ENCODE measurements at regions not wholly inside any gene's neighbourhood (a gene's known extent, or its start where the extent isn't known, plus 50 kb on each side); places are given as distances from the start of the nearest gene placed in this dataset.
A peak's percentile ranks its signal among the peaks of the same experiment; 100 is the strongest.

DNA sequence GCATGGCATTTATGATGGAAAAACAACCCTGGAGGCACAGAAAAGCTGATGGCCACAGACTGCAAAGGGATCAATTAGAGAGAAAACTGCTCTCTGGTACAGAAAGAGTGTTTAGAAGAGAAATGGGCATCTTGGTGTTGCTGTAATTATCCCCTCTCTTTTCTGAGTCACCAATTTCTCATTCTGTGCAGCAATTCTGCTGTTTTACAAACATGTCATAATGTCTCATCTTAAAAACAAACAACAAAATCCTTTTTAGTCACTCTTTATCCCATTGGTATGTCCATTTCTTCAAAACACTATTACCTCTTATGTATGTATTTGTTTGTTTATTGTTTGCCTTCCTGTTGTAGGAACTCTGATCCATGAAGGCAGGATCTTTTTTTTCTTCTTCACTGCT is 73.9 kb upstream of the HK2 start:
- POLR2A ChIA-PET (ENCODE audit: unreplicated experiment), result no interaction called here
- CTCF ChIA-PET, result interaction anchor here (1.1 kb wide), 1 partner anchor 69 kb away, joined by 3 read pairs; no protein-coding TSS in a partner anchor
- Histone ChIP-seq H3K4me2 (ENCODE audit: low read length) (peak overlapping the region; percentile 34), H3F3A (ENCODE audit: low read length, unreplicated experiment) (no peaks in the 10 kb centered on the region), H3K9ac (ENCODE audit: low read length) (no peak overlapping the region), H3K27ac (ENCODE audit: low read length) (peak overlapping the region; percentile 39), H3K36me3 (ENCODE audit: low read depth, low read length) (peaks cover 5% of the 10 kb centered on the region; the same call in 1 of the 2 replicates), H3K27me3 (ENCODE audit: low read length) (no peaks in the 10 kb centered on the region), H3K9me2 (replicated peaks; ENCODE audit: low read length) (no peaks in the 10 kb centered on the region), H3K4me1 (ENCODE audit: insufficient read depth, low read length) (peaks cover 24% of the 10 kb centered on the region), H3K4me3 (ENCODE audit: low read length) (no peak overlapping the region), H2AFZ (ENCODE audit: low read length) (no peak overlapping the region), H3K79me2 (ENCODE audit: low read length) (no peaks in the 10 kb centered on the region), H3K9me3 (ENCODE audit: low read length) (peaks cover 4% of the 10 kb centered on the region; the same call in 1 of the 2 replicates), H4K20me1 (ENCODE audit: low read length) (no peaks in the 10 kb centered on the region)
- BruUV-seq (replicated peaks), result no TSS peak
- ATAC-seq (peak; percentile 89), DNase-seq (peak; percentile 66)
- TF ChIP-seq EZH2 (IDR thresholded peaks at IDR 0.05; ENCODE audit: low read length, unreplicated experiment) (no peak), EZH2phosphoT487 (IDR thresholded peaks at IDR 0.05; ENCODE audit: borderline replicate concordance, low read length) (no peak)
- TF ChIP-seq, protein P1, sequence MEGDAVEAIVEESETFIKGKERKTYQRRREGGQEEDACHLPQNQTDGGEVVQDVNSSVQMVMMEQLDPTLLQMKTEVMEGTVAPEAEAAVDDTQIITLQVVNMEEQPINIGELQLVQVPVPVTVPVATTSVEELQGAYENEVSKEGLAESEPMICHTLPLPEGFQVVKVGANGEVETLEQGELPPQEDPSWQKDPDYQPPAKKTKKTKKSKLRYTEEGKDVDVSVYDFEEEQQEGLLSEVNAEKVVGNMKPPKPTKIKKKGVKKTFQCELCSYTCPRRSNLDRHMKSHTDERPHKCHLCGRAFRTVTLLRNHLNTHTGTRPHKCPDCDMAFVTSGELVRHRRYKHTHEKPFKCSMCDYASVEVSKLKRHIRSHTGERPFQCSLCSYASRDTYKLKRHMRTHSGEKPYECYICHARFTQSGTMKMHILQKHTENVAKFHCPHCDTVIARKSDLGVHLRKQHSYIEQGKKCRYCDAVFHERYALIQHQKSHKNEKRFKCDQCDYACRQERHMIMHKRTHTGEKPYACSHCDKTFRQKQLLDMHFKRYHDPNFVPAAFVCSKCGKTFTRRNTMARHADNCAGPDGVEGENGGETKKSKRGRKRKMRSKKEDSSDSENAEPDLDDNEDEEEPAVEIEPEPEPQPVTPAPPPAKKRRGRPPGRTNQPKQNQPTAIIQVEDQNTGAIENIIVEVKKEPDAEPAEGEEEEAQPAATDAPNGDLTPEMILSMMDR (conservative IDR thresholded peaks at IDR 0.05; ENCODE audit: low read depth, low read length), result no peak
- intact Hi-C loops (cut with micrococcal nuclease), result no loop called here

DNA sequence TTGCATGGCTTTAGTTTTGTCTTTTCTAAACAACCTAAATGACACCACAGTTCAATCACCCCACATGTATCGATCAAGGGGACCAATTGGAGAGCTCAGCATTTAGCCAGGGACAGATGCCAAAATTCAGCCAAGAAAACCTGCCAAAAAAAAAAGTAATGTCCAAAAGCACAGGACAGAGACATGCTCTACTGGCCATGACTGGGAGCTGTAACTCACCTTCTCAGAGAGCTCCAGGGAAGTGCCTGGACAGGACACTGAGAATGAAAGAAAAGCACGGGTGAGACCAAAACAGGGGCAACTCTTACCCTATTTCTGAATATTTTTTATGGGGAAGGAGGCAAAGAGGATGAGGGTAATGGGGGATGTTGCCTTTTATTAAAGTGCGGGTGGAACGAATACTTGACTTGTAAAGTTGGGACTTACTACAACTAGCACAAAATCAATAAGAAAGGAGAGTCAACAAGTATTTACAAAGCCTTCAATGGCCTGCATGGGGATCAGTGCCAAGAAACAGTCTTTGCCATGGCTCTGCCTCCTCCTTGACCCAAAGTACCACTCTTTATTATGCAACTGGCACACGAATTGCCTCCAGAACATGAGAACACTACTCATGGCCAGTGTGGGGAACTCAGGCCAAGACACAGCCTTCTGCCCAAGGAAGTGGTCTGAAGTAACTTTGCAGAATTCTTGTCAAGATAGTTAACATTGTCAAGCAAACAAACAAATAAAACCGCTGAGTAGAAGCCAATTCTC is 72.9 kb upstream of the HK2 start:
- H3K27ac ChIP-seq (ENCODE audit: low read length), result no peak overlapping the region
- CTCF ChIA-PET, result no interaction called here
- no peak overlapping the region for H3K9ac ChIP-seq (ENCODE audit: low read length)

More for the DNA sequence above, 72.9 kb upstream of the HK2 start:
- H3K9me2 ChIP-seq (replicated peaks; ENCODE audit: low read length), result no peaks in the 10 kb centered on the region
- no peak for TF ChIP-seq EZH2phosphoT487 (IDR thresholded peaks at IDR 0.05; ENCODE audit: borderline replicate concordance, low read length)
- TF ChIP-seq, protein P1 (conservative IDR thresholded peaks at IDR 0.05; ENCODE audit: low read depth, low read length), result no peak
- TF ChIP-seq EZH2 (IDR thresholded peaks at IDR 0.05; ENCODE audit: low read length, unreplicated experiment), result no peak
- H3K36me3 ChIP-seq (ENCODE audit: low read depth, low read length), result peaks cover 5% of the 10 kb centered on the region; the same call in 1 of the 2 replicates
- H3K4me2 ChIP-seq (ENCODE audit: low read length), result no peak overlapping the region
- H2AFZ ChIP-seq (ENCODE audit: low read length), result no peak overlapping the region
- POLR2A ChIA-PET (ENCODE audit: unreplicated experiment), result no interaction called here
- no peak overlapping the region for H3K4me3 ChIP-seq (ENCODE audit: low read length)
- no peaks in the 10 kb centered on the region for H3K27me3 ChIP-seq (ENCODE audit: low read length)
- no peaks in the 10 kb centered on the region for H3K79me2 ChIP-seq (ENCODE audit: low read length)
- intact Hi-C loops (cut with micrococcal nuclease), result no loop called here
- DNase-seq (no peak), ATAC-seq (no peak)
- H4K20me1 ChIP-seq (ENCODE audit: low read length), result no peaks in the 10 kb centered on the region
- peaks cover 4% of the 10 kb centered on the region; the same call in 1 of the 2 replicates for H3K9me3 ChIP-seq (ENCODE audit: low read length)
- H3K4me1 ChIP-seq (ENCODE audit: insufficient read depth, low read length), result peaks cover 24% of the 10 kb centered on the region
- BruUV-seq (replicated peaks), result no TSS peak
- no peaks in the 10 kb centered on the region for H3F3A ChIP-seq (ENCODE audit: low read length, unreplicated experiment)

Data from PC-3 (cell line).